GM23338 (cell line): ENCODE measurements at regions not wholly inside any gene's neighbourhood (a gene's known extent, or its start where the extent isn't known, plus 50 kb on each side); places are given as distances from the start of the nearest gene placed in this dataset.

Experiments used
- ATAC-seq: fragments of 200-7000 bp; cut with Tn5 transposase; 3 replicates; pipeline ENCODE4 v1.9.1; 2020
- DNase-seq: peaks from one replicate; pipeline ENCODE4 v3.0.0-alpha.2; 2015; ENCODE audit warnings: low spot score
- H2AFZ ChIP-seq: fragments of 200-600 bp; sonication (generic); 2 replicates; pipeline ENCODE4 v1.8.0; 2016; ENCODE audit warnings: antibody characterized with exemption, mild to moderate bottlenecking, moderate library complexity
- H3F3A ChIP-seq: fragments of 200-600 bp; sonication (generic); replicated peaks from 2 replicates; pipeline ENCODE4 v1.8.0; 2017; ENCODE audit warnings: antibody characterized with exemption, mixed run types, low read depth
- H3K27ac ChIP-seq: fragments of 200-600 bp; sonication (generic); 2 replicates; pipeline ENCODE4 v1.6.1; 2016; ENCODE audit warnings: low read depth
- H3K27me3 ChIP-seq: fragments of 200-600 bp; sonication (generic); 2 replicates; pipeline ENCODE4 v1.8.0; 2016; ENCODE audit warnings: mild to moderate bottlenecking, mixed run types, moderate library complexity; ENCODE audit not compliant: insufficient read depth
- H3K36me3 ChIP-seq: fragments of 200-600 bp; sonication (generic); 2 replicates; pipeline ENCODE4 v1.8.0; 2016; ENCODE audit warnings: mild to moderate bottlenecking; ENCODE audit not compliant: insufficient read depth
- H3K4me1 ChIP-seq: fragments of 200-600 bp; sonication (generic); 2 replicates; pipeline ENCODE4 v1.8.0; 2016; ENCODE audit warnings: mild to moderate bottlenecking, moderate library complexity; ENCODE audit not compliant: insufficient read depth
- H3K4me2 ChIP-seq: fragments of 200-600 bp; sonication (generic); 2 replicates; pipeline ENCODE4 v1.7.1; 2017; ENCODE audit warnings: mixed run types
- H3K4me3 ChIP-seq: fragments of 200-600 bp; sonication (generic); 2 replicates; pipeline ENCODE4 v1.6.1; 2016; ENCODE audit warnings: mixed run types
- H3K79me2 ChIP-seq: fragments of 200-600 bp; sonication (generic); replicated peaks from 2 replicates; pipeline ENCODE4 v1.8.0; 2017; ENCODE audit warnings: mild to moderate bottlenecking; ENCODE audit not compliant: insufficient read depth
- H3K9me2 ChIP-seq: fragments of 200-600 bp; sonication (generic); 2 replicates; pipeline ENCODE4 v1.8.0; 2017; ENCODE audit not compliant: insufficient read depth
- H4K20me1 ChIP-seq: fragments of 200-600 bp; sonication (generic); replicated peaks from 2 replicates; pipeline ENCODE4 v1.8.0; 2017; ENCODE audit warnings: mild to moderate bottlenecking; ENCODE audit not compliant: insufficient read depth
- H3K27ac Mint-ChIP-seq: 2 replicates; pipeline ENCODE4 v1.8.0; 2020; ENCODE audit warnings: inconsistent platforms, mild to moderate bottlenecking, moderate library complexity, mixed read lengths
- H3K27me3 Mint-ChIP-seq: 3 replicates; pipeline ENCODE4 v1.8.0; 2022; ENCODE audit warnings: low read depth, mild to moderate bottlenecking, moderate library complexity, mixed read lengths, inconsistent platforms; ENCODE audit not compliant: insufficient read depth, poor library complexity
- H3K36me3 Mint-ChIP-seq: 3 replicates; pipeline ENCODE4 v1.8.0; 2021; ENCODE audit warnings: low read depth, mild to moderate bottlenecking, inconsistent platforms, moderate library complexity, mixed read lengths
- H3K4me1 Mint-ChIP-seq: 3 replicates; pipeline ENCODE4 v1.8.0; 2020; ENCODE audit warnings: mild to moderate bottlenecking, inconsistent platforms, mixed read lengths
- H3K4me3 Mint-ChIP-seq: 3 replicates; pipeline ENCODE4 v1.8.0; 2021; ENCODE audit warnings: moderate library complexity, mild to moderate bottlenecking, inconsistent platforms, mixed read lengths
- H3K9me3 Mint-ChIP-seq: 3 replicates; pipeline ENCODE4 v1.8.0; 2020; ENCODE audit warnings: moderate library complexity, mild to moderate bottlenecking, inconsistent platforms, mixed read lengths
- CREB1 ChIP-seq: fragments of 250-450 bp; sonication (Bioruptor Pico); IDR thresholded peaks from 2 replicates; pipeline ENCODE4 v1.5.0; 2020; ENCODE audit warnings: low read depth, mild to moderate bottlenecking, moderate library complexity
- EZH2 ChIP-seq: fragments of 200-600 bp; sonication (generic); IDR thresholded peaks from one replicate; pipeline ENCODE4 v1.8.0; 2017; ENCODE audit warnings: antibody characterized with exemption, mild to moderate bottlenecking, low read depth; ENCODE audit not compliant: unreplicated experiment
- EZH2phosphoT487 ChIP-seq: fragments of 200-600 bp; sonication (generic); IDR thresholded peaks from one replicate; pipeline ENCODE4 v1.8.1; 2018; ENCODE audit warnings: antibody characterized with exemption; ENCODE audit not compliant: unreplicated experiment
- JUNB ChIP-seq: IDR thresholded peaks from one replicate; pipeline ENCODE4 v1.6.1; 2016; ENCODE audit warnings: antibody characterized with exemption; ENCODE audit not compliant: unreplicated experiment
- NANOG ChIP-seq: IDR thresholded peaks from 2 replicates; pipeline ENCODE4 v1.6.1; 2016; ENCODE audit warnings: antibody characterized with exemption, borderline replicate concordance
- POLR2AphosphoS5 ChIP-seq: IDR thresholded peaks from 2 replicates; pipeline ENCODE4 v1.6.1; 2016; ENCODE audit warnings: antibody characterized with exemption, low read depth
- STAT1 ChIP-seq: IDR thresholded peaks from one replicate; pipeline ENCODE4 v1.6.1; 2016; ENCODE audit warnings: antibody characterized with exemption; ENCODE audit not compliant: unreplicated experiment
- ZNF114 ChIP-seq: fragments of 250-450 bp; sonication (Bioruptor Pico); IDR thresholded peaks from 2 replicates; pipeline ENCODE4 v1.5.0; 2020; ENCODE audit warnings: mild to moderate bottlenecking, moderate library complexity
- ZNF331 ChIP-seq: fragments of 250-450 bp; sonication (Bioruptor Pico); IDR thresholded peaks from 2 replicates; pipeline ENCODE4 v1.5.0; 2020; ENCODE audit warnings: low read depth, mild to moderate bottlenecking, moderate library complexity
- TF ChIP-seq, protein P1 (sequence below), 2 experiments: fragments of 200-600 bp in 1 of 2; sonication (generic) in 1 of 2; conservative IDR thresholded peaks; 2 replicates each; pipeline versions ENCODE4 v1.5.1 to v1.6.1; 2016 to 2017; ENCODE audit warnings: antibody characterized with exemption in 2 of 2, low read depth in 2 of 2, mild to moderate bottlenecking in 2 of 2, moderate library complexity in 1 of 2
- TF ChIP-seq, protein P2 (sequence below): IDR thresholded peaks from 2 replicates; pipeline ENCODE4 v1.6.1; 2016; ENCODE audit warnings: antibody characterized with exemption
- TF ChIP-seq, protein P3 (sequence below): fragments of 250-450 bp; sonication (Bioruptor Pico); IDR thresholded peaks from 2 replicates; pipeline ENCODE4 v1.5.0; 2020; ENCODE audit warnings: mild to moderate bottlenecking, moderate library complexity
- TF ChIP-seq, protein P4 (sequence below): IDR thresholded peaks from one replicate; pipeline ENCODE4 v1.6.1; 2018; ENCODE audit warnings: antibody characterized with exemption; ENCODE audit not compliant: unreplicated experiment

DNA sequence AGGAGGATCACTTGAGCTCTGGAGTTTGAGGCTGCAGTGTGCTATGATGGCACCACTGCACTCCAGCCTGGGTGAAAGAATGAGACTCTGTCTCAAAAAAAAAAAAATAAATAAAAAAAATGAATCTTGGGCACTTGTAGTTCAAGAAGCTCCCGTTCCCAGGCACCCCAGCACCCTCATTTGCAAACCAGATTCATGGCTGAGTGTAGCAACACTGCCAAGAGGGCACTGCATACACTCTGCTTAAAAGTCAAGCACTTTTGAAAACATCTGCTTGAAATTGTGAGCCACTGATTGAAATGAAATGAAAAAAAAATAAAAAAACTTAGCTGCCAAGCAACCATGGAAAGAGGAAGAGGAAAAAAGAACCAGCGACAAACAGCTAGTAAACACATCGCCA lies 124.7 kb upstream of the SASH1 start:
- Histone ChIP-seq H3F3A (no peaks in the 10 kb centered on the region), H3K27me3 (no peaks in the 10 kb centered on the region), H3K4me1 (peaks cover 16% of the 10 kb centered on the region), H3K36me3 (no peaks in the 10 kb centered on the region), H3K4me3 (no peak overlapping the region), H4K20me1 (no peaks in the 10 kb centered on the region), H3K79me2 (no peaks in the 10 kb centered on the region), H3K9me2 (no peaks in the 10 kb centered on the region), H2AFZ (peak overlapping the region; percentile 69; the same call in 1 of the 2 replicates), H3K27ac (no peak overlapping the region), H3K4me2 (no peak overlapping the region)
- H3K4me1 Mint-ChIP-seq: peaks cover 20% of the 10 kb centered on the region
- H3K4me3 Mint-ChIP-seq: no peak overlapping the region
- TF ChIP-seq ZNF114 (CRISPR knock-in tag) (no peak), JUNB (no peak), EZH2phosphoT487 (no peak), ZNF331 (CRISPR knock-in tag) (no peak), POLR2AphosphoS5 (no peak), STAT1 (no peak), CREB1 (CRISPR knock-in tag) (no peak), NANOG (no peak), EZH2 (no peak)
- TF ChIP-seq, protein P1, sequence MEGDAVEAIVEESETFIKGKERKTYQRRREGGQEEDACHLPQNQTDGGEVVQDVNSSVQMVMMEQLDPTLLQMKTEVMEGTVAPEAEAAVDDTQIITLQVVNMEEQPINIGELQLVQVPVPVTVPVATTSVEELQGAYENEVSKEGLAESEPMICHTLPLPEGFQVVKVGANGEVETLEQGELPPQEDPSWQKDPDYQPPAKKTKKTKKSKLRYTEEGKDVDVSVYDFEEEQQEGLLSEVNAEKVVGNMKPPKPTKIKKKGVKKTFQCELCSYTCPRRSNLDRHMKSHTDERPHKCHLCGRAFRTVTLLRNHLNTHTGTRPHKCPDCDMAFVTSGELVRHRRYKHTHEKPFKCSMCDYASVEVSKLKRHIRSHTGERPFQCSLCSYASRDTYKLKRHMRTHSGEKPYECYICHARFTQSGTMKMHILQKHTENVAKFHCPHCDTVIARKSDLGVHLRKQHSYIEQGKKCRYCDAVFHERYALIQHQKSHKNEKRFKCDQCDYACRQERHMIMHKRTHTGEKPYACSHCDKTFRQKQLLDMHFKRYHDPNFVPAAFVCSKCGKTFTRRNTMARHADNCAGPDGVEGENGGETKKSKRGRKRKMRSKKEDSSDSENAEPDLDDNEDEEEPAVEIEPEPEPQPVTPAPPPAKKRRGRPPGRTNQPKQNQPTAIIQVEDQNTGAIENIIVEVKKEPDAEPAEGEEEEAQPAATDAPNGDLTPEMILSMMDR (conservative IDR thresholded peaks at IDR 0.05; ENCODE audit: low read depth in 2 of 2): no peak
- TF ChIP-seq, protein P2, sequence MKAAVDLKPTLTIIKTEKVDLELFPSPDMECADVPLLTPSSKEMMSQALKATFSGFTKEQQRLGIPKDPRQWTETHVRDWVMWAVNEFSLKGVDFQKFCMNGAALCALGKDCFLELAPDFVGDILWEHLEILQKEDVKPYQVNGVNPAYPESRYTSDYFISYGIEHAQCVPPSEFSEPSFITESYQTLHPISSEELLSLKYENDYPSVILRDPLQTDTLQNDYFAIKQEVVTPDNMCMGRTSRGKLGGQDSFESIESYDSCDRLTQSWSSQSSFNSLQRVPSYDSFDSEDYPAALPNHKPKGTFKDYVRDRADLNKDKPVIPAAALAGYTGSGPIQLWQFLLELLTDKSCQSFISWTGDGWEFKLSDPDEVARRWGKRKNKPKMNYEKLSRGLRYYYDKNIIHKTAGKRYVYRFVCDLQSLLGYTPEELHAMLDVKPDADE: no peak
- TF ChIP-seq, protein P3, sequence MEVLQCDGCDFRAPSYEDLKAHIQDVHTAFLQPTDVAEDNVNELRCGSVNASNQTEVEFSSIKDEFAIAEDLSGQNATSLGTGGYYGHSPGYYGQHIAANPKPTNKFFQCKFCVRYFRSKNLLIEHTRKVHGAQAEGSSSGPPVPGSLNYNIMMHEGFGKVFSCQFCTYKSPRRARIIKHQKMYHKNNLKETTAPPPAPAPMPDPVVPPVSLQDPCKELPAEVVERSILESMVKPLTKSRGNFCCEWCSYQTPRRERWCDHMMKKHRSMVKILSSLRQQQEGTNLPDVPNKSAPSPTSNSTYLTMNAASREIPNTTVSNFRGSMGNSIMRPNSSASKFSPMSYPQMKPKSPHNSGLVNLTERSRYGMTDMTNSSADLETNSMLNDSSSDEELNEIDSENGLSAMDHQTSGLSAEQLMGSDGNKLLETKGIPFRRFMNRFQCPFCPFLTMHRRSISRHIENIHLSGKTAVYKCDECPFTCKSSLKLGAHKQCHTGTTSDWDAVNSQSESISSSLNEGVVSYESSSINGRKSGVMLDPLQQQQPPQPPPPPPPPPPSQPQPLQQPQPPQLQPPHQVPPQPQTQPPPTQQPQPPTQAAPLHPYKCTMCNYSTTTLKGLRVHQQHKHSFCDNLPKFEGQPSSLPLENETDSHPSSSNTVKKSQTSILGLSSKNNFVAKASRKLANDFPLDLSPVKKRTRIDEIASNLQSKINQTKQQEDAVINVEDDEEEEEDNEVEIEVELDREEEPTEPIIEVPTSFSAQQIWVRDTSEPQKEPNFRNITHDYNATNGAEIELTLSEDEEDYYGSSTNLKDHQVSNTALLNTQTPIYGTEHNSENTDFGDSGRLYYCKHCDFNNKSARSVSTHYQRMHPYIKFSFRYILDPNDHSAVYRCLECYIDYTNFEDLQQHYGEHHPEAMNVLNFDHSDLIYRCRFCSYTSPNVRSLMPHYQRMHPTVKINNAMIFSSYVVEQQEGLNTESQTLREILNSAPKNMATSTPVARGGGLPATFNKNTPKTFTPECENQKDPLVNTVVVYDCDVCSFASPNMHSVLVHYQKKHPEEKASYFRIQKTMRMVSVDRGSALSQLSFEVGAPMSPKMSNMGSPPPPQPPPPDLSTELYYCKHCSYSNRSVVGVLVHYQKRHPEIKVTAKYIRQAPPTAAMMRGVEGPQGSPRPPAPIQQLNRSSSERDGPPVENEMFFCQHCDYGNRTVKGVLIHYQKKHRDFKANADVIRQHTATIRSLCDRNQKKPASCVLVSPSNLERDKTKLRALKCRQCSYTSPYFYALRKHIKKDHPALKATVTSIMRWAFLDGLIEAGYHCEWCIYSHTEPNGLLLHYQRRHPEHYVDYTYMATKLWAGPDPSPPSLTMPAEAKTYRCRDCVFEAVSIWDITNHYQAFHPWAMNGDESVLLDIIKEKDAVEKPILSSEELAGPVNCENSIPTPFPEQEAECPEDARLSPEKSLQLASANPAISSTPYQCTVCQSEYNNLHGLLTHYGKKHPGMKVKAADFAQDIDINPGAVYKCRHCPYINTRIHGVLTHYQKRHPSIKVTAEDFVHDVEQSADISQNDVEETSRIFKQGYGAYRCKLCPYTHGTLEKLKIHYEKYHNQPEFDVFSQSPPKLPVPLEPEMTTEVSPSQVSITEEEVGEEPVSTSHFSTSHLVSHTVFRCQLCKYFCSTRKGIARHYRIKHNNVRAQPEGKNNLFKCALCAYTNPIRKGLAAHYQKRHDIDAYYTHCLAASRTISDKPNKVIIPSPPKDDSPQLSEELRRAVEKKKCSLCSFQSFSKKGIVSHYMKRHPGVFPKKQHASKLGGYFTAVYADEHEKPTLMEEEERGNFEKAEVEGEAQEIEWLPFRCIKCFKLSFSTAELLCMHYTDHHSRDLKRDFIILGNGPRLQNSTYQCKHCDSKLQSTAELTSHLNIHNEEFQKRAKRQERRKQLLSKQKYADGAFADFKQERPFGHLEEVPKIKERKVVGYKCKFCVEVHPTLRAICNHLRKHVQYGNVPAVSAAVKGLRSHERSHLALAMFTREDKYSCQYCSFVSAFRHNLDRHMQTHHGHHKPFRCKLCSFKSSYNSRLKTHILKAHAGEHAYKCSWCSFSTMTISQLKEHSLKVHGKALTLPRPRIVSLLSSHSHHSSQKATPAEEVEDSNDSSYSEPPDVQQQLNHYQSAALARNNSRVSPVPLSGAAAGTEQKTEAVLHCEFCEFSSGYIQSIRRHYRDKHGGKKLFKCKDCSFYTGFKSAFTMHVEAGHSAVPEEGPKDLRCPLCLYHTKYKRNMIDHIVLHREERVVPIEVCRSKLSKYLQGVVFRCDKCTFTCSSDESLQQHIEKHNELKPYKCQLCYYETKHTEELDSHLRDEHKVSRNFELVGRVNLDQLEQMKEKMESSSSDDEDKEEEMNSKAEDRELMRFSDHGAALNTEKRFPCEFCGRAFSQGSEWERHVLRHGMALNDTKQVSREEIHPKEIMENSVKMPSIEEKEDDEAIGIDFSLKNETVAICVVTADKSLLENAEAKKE: no peak
- TF ChIP-seq, protein P4, sequence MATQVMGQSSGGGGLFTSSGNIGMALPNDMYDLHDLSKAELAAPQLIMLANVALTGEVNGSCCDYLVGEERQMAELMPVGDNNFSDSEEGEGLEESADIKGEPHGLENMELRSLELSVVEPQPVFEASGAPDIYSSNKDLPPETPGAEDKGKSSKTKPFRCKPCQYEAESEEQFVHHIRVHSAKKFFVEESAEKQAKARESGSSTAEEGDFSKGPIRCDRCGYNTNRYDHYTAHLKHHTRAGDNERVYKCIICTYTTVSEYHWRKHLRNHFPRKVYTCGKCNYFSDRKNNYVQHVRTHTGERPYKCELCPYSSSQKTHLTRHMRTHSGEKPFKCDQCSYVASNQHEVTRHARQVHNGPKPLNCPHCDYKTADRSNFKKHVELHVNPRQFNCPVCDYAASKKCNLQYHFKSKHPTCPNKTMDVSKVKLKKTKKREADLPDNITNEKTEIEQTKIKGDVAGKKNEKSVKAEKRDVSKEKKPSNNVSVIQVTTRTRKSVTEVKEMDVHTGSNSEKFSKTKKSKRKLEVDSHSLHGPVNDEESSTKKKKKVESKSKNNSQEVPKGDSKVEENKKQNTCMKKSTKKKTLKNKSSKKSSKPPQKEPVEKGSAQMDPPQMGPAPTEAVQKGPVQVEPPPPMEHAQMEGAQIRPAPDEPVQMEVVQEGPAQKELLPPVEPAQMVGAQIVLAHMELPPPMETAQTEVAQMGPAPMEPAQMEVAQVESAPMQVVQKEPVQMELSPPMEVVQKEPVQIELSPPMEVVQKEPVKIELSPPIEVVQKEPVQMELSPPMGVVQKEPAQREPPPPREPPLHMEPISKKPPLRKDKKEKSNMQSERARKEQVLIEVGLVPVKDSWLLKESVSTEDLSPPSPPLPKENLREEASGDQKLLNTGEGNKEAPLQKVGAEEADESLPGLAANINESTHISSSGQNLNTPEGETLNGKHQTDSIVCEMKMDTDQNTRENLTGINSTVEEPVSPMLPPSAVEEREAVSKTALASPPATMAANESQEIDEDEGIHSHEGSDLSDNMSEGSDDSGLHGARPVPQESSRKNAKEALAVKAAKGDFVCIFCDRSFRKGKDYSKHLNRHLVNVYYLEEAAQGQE: no peak
- ATAC-seq (no peak), DNase-seq (no peak)
- no peak overlapping the region for H3K27ac Mint-ChIP-seq
- H3K36me3 Mint-ChIP-seq: no peaks in the 10 kb centered on the region
- H3K9me3 Mint-ChIP-seq: no peaks in the 10 kb centered on the region
- peaks cover 2% of the 10 kb centered on the region for H3K27me3 Mint-ChIP-seq
